Fibroblast of lung (primary cell): ENCODE measurements at regions not wholly inside any gene's neighbourhood (a gene's known extent, or its start where the extent isn't known, plus 50 kb on each side); places are given as distances from the start of the nearest gene placed in this dataset.
A peak's percentile ranks its signal among the peaks of the same experiment; 100 is the strongest.

Source experiments
- DNase-seq, 2 donors: peaks; one replicate each; pipeline versions ENCODE4 v3.0.0 to v3.0.0-alpha.2; 2010; ENCODE audit warnings: low read depth in 2 of 2
- H2AFZ ChIP-seq: 2 replicates; pipeline ENCODE4 v1.5.1; 2012; ENCODE audit warnings: low read length, control low read depth, inconsistent platforms
- H3K27ac ChIP-seq: 2 replicates; pipeline ENCODE4 v1.5.1; 2011; ENCODE audit warnings: low read length, control low read depth; ENCODE audit not compliant: insufficient read depth
- H3K27me3 ChIP-seq: 2 replicates; pipeline ENCODE4 v1.5.1; 2011; ENCODE audit warnings: mild to moderate bottlenecking, low read length; ENCODE audit not compliant: control insufficient read depth, insufficient read depth
- H3K36me3 ChIP-seq: 2 replicates; pipeline ENCODE4 v1.5.1; 2011; ENCODE audit warnings: low read length; ENCODE audit not compliant: control insufficient read depth, insufficient read depth
- H3K4me1 ChIP-seq: 2 replicates; pipeline ENCODE4 v1.5.1; 2011; ENCODE audit warnings: low read length; ENCODE audit not compliant: control insufficient read depth, insufficient read depth; ENCODE audit errors: extremely low read depth
- H3K4me2 ChIP-seq: 2 replicates; pipeline ENCODE4 v1.5.1; 2011; ENCODE audit warnings: low read length, control low read depth; ENCODE audit not compliant: insufficient read depth; ENCODE audit errors: extremely low read depth
- H3K4me3 ChIP-seq, 4 experiments: fragments of 200-600 bp in 1 of 4; sonication (generic) in 1 of 4; replicated peaks in 1 of 4; 2 replicates each; pipeline ENCODE4 v1.5.1; 2011 to 2016; ENCODE audit warnings: low read length in 4 of 4, low read depth in 3 of 4, mild to moderate bottlenecking in 3 of 4, control low read depth in 2 of 4, inconsistent platforms in 1 of 4, mixed read lengths in 1 of 4; ENCODE audit not compliant: insufficient read depth in 1 of 4; ENCODE audit errors: control extremely low read depth in 1 of 4
- H3K79me2 ChIP-seq: 2 replicates; pipeline ENCODE4 v1.5.1; 2012; ENCODE audit warnings: mild to moderate bottlenecking, low read length, inconsistent platforms; ENCODE audit not compliant: control insufficient read depth, insufficient read depth
- H3K9ac ChIP-seq: 2 replicates; pipeline ENCODE4 v1.5.1; 2011; ENCODE audit warnings: mild to moderate bottlenecking, low read length, control low read depth; ENCODE audit not compliant: insufficient read depth
- H3K9me3 ChIP-seq: 2 replicates; pipeline ENCODE4 v1.5.1; 2012; ENCODE audit warnings: low read depth, low read length; ENCODE audit not compliant: control insufficient read depth, insufficient read depth
- H4K20me1 ChIP-seq: 2 replicates; pipeline ENCODE4 v1.5.1; 2011; ENCODE audit warnings: low read length; ENCODE audit not compliant: control insufficient read depth, insufficient read depth; ENCODE audit errors: extremely low read depth
- CTCF ChIP-seq, 2 donors: IDR thresholded peaks in 1 of 2; conservative IDR thresholded peaks in 1 of 2; 1 replicate in 1 of 2; 2 replicates in 1 of 2; pipeline ENCODE4 v1.5.1; 2011 to 2012; ENCODE audit warnings: low read length in 2 of 2, control low read depth in 1 of 2, inconsistent platforms in 1 of 2, low read depth in 1 of 2, mild to moderate bottlenecking in 1 of 2
- EZH2 ChIP-seq: IDR thresholded peaks from 2 replicates; pipeline ENCODE4 v1.5.1; 2012; ENCODE audit warnings: low read length, control low read depth, mild to moderate bottlenecking; ENCODE audit errors: missing control alignments

DNA sequence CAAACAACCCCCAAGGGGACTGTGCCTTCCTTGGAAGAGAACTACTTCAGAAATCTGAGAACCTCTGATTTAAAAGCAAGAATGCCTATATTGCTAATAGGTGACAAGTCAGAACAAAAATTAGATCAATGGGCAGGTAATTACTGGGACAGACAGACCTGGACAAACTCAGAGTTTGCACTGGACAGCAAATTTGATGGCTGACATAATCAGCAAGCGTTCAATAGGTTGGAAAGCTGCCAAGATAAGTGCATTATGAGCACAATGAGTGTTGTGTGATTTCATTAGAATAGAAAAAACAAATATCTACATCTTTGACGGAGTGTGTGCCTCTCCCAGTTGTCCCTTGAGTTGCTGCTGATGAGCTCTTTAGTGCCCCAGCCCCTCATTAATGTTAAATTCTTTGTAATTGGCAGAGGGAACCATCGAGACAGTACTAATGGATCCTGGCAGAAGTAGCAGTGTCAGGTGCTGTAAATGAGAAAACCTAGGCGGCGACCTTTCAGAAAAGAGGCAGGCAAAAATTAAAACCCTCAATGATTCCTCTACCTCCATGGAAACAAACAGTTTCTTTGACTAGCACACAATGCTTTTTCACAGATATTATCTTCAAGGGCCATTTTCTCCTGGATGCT, 116.5 kb upstream of the COL21A1 start:
- Histone ChIP-seq H2AFZ (no peak overlapping the region), H3K27ac (no peak overlapping the region), H4K20me1 (no peaks in the 10 kb centered on the region), H3K27me3 (no peaks in the 10 kb centered on the region), H3K36me3 (no peaks in the 10 kb centered on the region), H3K79me2 (no peaks in the 10 kb centered on the region), H3K9ac (no peak overlapping the region), H3K4me1 (peaks cover 6% of the 10 kb centered on the region), H3K9me3 (no peaks in the 10 kb centered on the region), H3K4me2 (no peak overlapping the region), H3K4me3 (no peak overlapping the region)
- no peak for DNase-seq
- no peak for TF ChIP-seq CTCF (conservative IDR thresholded peaks at IDR 0.05 in 1 of 2, IDR thresholded peaks at IDR 0.05 in 1 of 2; ENCODE audit: low read depth in 1 of 2, low read length in 2 of 2)
- no peak for TF ChIP-seq EZH2

- H3K4me1 ChIP-seq, result peaks cover 6% of the 10 kb centered on the region
- no peak overlapping the region for H3K27ac ChIP-seq
- H2AFZ ChIP-seq, result no peak overlapping the region
- DNase-seq, result peak in 1 of 2 donors; percentile 30
- no peaks in the 10 kb centered on the region for H3K79me2 ChIP-seq
- H4K20me1 ChIP-seq, result no peaks in the 10 kb centered on the region
- no peak overlapping the region for H3K4me2 ChIP-seq
- no peak overlapping the region for H3K9ac ChIP-seq
- H3K27me3 ChIP-seq, result no peaks in the 10 kb centered on the region
- no peak overlapping the region for H3K4me3 ChIP-seq
- H3K9me3 ChIP-seq, result no peaks in the 10 kb centered on the region
- TF ChIP-seq EZH2 (no peak), CTCF (conservative IDR thresholded peaks at IDR 0.05 in 1 of 2, IDR thresholded peaks at IDR 0.05 in 1 of 2; ENCODE audit: low read depth in 1 of 2, low read length in 2 of 2) (no peak)
- no peaks in the 10 kb centered on the region for H3K36me3 ChIP-seq
Observed at GRCh38 chr6:56361812-56362211, 114.4 kb upstream of the COL21A1 start.

DNA sequence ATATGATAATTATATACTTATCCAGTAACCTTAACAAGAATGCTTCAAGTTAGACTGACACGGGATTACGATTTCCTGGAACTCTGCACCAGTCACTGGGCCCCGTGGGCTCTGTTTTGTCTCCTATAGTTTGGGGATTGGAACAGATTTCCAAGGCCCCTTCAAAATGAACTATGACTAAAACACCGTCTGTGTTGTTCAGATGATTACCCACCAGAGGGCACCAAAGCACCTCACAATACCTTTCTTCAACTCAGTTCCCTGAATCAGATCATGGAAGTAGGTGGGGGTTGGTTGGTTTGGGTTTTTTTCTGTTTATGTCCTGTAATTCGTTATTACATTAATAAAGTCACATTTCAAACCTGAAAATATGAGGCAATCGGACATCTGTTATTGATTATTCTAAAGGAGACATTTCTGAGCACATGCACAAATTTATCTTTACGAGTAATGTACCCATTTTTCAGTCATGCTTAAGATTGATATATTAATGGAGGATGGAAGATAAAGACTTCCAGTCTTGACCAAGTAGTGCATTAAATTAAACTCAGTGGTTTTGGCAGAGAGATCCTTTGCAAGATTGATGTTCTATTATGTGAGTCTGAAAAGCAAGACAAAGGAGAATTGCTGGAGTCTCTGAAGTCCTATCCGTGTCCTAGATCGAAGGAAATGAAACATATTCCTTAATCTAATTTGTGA, 112.0 kb upstream of the COL21A1 start:
- Histone ChIP-seq H3K4me3 (no peak overlapping the region), H3K9me3 (no peaks in the 10 kb centered on the region), H3K4me2 (no peak overlapping the region), H2AFZ (no peak overlapping the region), H3K9ac (no peak overlapping the region), H4K20me1 (no peaks in the 10 kb centered on the region), H3K4me1 (peaks cover 6% of the 10 kb centered on the region), H3K36me3 (no peaks in the 10 kb centered on the region), H3K27me3 (no peaks in the 10 kb centered on the region), H3K79me2 (no peaks in the 10 kb centered on the region), H3K27ac (no peak overlapping the region)
- peak; percentile 63 to 83 for DNase-seq
- TF ChIP-seq CTCF (conservative IDR thresholded peaks at IDR 0.05 in 1 of 2, IDR thresholded peaks at IDR 0.05 in 1 of 2; ENCODE audit: low read depth in 1 of 2, low read length in 2 of 2) (peak; percentile 73 to 76), EZH2 (no peak)
